ENCODE measurements at regions not wholly inside any gene's neighbourhood (a gene's known extent, or its start where the extent isn't known, plus 50 kb on each side); places are given as distances from the start of the nearest gene placed in this dataset.

- TF ChIP-seq CTCF (IDR thresholded peaks at IDR 0.05; ENCODE audit: insufficient read depth, low read length) = no peak
- TF ChIP-seq GABPA (IDR thresholded peaks at IDR 0.05; ENCODE audit: low read depth) = no peak
- TF ChIP-seq POLR2AphosphoS5 (IDR thresholded peaks at IDR 0.05; ENCODE audit: low read depth) = no peak
- no peak for TF ChIP-seq SPI1 (IDR thresholded peaks at IDR 0.05; ENCODE audit: borderline replicate concordance, low read depth)
- no peak for TF ChIP-seq REST (IDR thresholded peaks at IDR 0.05; ENCODE audit: insufficient replicate concordance, low read depth)
These were observed 90.7 kb upstream of the JADE1 start for GRCh38 chr4:128718768-128719167.
